SK-N-SH (cell line): ENCODE measurements at regions not wholly inside any gene's neighbourhood (a gene's known extent, or its start where the extent isn't known, plus 50 kb on each side); places are given as distances from the start of the nearest gene placed in this dataset.

Experiments
- CTCF ChIP-seq: fragments of 200-600 bp; sonication (generic); IDR thresholded peaks from 2 replicates; pipeline ENCODE4 v1.6.1; 2017; ENCODE audit warnings: antibody characterized with exemption, mild to moderate bottlenecking, moderate library complexity
- GABPA ChIP-seq: IDR thresholded peaks from 2 replicates; pipeline ENCODE4 v1.4.0; 2012; ENCODE audit warnings: low read depth, mild to moderate bottlenecking
- MAX ChIP-seq: IDR thresholded peaks from 2 replicates; pipeline ENCODE4 v1.4.0; 2012; ENCODE audit warnings: low read depth
- TEAD4 ChIP-seq: IDR thresholded peaks from 2 replicates; pipeline ENCODE4 v1.4.0; 2012; ENCODE audit warnings: mild to moderate bottlenecking, borderline replicate concordance; ENCODE audit not compliant: insufficient read depth
- USF2 ChIP-seq: fragments of 150-350 bp; IDR thresholded peaks from 2 replicates; pipeline ENCODE4 v1.6.1; 2017; ENCODE audit warnings: antibody characterized with exemption, low read length, low read depth, borderline replicate concordance
- YY1 ChIP-seq: IDR thresholded peaks from 2 replicates; pipeline ENCODE4 v1.4.0; 2012; ENCODE audit warnings: low read depth, mild to moderate bottlenecking

GRCh38 chr4:126180642-126181041 lies 865.9 kb downstream of the FAT4 start:
- TF ChIP-seq MAX (no peak), YY1 (no peak), CTCF (no peak), TEAD4 (no peak), GABPA (no peak), USF2 (no peak)
